GM21723 (cell line): ENCODE measurements at regions not wholly inside any gene's neighbourhood (a gene's known extent, or its start where the extent isn't known, plus 50 kb on each side); places are given as distances from the start of the nearest gene placed in this dataset.

Source experiments
- ATAC-seq: cut with Tn5 transposase; IDR thresholded peaks from one replicate; pipeline ENCODE4 v1.9.1; 2021; ENCODE audit warnings: mild to moderate bottlenecking, moderate library complexity; ENCODE audit not compliant: unreplicated experiment

DNA sequence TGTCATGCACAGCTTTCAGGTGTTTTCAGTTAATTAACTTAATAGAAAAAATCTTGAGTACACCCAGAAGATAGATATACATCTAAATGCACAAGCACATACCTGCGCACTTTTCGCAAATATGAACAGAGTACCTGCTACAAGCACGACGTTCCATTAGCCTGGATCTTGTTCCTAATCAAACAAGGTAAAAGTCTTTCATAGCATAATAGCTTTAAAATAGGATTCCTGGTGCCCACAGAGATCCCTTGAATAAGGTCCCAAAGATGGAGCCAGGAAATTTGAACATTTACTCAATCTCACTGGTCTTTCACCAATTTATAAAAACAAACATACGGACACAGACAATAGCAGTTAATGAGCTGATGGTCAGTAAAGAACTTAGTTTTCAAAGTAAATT lies 689.8 kb upstream of the CHORDC1 start:
- no peak for ATAC-seq

DNA sequence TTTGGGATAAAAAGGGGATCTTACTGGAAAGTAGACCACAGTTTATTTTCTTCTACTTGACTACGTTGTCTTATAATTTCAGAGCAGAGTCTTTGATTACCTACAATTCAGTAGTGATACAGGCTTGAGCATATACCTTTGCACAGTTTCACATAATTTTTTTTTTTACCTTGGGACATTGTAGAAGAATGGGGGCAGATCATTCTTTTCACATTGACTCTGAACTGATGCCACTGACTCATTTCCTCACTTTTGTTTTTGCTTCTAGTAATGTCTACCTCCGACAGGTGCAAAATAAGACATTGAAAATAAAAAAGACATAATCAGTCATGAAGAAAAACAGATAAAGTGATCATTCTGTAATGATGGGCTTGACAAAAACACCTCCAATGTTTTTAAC lies 688.3 kb upstream of the CHORDC1 start:
- no peak for ATAC-seq

GRCh38 chr11:90908074-90908473 lies 685.2 kb upstream of the CHORDC1 start:
- ATAC-seq = no peak

DNA sequence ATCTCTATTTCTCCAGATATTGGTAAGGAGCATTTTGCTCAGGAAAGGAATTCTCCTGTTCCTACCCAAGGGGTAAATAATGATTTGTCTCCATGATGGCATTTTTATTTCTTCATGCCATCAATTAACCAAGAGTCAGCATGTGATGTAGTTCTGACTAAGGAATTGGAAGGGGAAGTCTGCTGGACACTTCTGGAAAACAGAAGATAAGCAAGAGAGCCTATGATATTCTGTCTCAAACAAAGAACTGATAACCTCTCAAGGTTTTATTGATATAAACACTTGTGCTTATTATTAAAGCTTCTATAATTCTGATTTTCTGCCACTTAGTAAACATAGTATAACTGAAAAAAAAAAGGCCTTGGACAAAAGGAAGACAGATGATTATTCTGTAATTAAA lies 673.0 kb upstream of the CHORDC1 start:
- ATAC-seq = no peak

DNA sequence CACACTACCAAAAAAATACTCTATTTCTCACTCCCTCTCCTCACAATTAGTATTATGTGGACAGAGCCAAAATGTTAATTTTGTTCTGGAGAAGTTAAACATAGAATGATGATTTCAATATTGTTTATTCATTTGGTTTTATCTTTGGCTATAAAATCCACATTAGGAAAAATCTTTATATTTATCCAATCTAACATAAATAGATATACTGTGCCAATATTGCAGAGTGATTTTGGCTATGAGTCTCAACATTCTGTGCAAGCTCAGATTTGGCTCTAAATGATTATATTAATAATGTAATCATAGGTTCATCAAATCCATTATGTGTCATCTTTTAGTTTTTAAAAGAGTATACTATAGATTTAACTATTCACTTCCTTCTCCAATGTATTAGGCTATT lies 667.5 kb upstream of the CHORDC1 start:
- ATAC-seq = no peak

DNA sequence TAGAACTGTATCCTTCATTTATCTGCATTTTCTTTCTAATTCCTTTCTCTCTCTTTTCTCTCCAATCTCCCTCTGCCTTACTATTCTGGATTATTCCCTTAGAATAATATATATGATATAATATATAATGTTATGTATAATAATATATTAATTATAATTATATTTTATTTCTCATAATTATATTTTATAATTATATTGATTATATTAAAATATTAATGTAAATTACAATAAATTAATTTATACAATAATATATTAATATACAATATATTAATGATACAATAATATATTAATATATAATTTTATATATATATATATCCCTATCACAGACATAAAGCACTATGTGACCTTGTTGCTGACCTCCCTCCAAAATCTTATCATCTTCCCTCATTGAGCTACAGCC lies 661.3 kb upstream of the CHORDC1 start:
- no peak for ATAC-seq

DNA sequence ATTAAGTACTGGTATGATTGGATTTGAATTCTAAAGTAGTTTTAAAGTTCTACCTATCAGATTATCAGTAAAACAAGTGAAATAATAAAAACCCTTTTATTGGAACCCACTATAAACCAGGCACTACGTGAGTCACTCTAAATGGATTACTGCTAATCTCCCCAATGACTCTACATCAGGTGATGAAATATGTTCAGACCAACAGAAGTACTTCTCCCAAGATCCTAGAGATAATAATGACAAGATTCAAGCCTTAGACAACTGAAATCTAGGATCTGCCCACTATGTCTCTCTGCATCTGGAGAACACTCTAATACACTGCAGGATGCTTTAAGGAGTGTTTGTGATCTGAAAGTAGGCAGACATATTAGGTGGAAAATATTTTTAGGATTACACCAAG lies 652.1 kb upstream of the CHORDC1 start:
- no peak for ATAC-seq

DNA sequence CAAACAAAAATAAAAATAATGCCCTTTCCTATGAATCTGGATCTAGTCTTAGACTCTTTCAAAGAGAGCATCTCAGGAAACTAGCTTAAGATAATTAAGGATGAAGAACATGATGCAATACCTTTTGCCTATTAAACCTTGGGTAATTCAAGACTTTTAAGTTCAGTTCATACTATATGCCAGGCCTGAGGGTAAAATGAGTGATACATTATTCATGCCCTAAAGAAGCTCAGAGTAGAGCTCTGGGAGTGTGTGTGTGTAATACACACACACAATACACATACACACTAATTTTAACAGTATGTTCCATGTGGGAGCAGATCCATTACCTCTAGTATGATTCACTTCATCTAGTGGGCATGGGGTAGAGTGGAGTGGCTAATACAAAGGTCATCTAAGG lies 651.4 kb upstream of the CHORDC1 start:
- ATAC-seq = no peak

DNA sequence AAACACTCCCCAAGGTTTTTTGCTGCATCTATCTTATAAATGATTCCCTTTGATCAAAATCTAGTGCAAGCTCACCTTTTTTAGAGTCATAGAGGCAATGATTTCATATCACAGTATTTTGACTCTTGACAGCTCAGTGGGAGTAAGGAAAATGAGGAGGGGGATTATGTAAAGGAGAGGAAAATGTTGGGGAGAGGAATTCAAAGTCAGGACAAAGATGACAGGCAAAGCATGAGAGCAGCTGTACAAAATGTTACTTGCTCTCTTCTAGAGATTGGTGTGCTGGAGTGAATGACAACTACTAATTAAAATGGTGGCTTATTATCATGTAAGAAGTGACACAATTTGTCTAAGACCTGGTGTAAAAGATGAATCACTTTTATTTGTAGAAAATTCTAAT lies 644.6 kb upstream of the CHORDC1 start:
- ATAC-seq = no peak

- no peak for ATAC-seq
Measured at GRCh38 chr11:90856790-90857189, 633.9 kb upstream of the CHORDC1 start.

- ATAC-seq = no peak
Measured at GRCh38 chr11:90855531-90855930, 632.7 kb upstream of the CHORDC1 start.

- no peak for ATAC-seq
Measured at GRCh38 chr11:90851196-90851595, 628.3 kb upstream of the CHORDC1 start.

DNA sequence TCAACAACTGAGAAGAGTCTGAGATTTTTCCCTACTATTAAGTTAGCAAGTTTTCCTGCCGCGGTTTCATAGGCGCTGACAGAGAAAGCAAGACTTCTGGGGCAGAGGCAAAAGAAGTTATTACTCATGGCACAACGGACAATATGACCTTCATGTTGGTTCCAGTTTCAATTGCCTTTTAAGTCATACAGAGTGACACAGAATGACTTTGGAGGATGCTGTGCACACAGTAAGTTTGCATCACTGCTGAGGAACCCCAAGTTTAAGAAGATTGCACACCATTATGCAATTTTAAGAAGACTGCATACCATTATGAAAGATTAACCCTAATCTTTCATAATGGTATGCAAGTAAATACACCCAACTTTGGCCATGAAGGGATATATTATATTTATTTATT lies 626.5 kb upstream of the CHORDC1 start:
- ATAC-seq = no peak

DNA sequence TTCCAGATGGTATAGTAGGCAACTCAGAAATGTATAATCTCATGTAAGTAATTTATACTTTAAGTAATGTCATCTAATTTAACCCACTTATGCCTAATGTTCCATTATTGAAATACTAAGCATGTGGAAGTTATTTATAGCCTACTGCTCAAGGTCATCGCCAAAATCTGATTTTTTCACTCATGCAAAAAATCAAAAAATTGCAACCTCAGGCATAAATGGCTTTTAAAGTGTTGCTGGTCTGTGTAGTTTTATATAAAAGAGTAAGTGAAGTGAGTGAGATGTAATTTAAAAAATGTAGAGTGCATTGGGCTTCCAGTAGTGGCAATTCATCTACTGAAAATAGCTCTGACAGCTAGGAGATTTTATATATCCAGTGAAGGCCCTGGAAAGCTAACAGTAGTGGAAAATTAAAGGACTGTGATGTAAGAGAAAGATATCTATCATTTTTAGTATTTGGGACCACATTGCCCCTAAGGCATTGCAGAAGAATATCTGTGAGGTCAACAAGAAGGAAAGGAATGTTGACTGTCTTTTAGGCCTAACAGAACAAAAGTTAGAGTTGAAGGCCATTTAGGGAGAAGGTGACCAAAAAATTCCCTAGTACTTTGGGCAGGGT lies 624.5 kb upstream of the CHORDC1 start:
- no peak for ATAC-seq

DNA sequence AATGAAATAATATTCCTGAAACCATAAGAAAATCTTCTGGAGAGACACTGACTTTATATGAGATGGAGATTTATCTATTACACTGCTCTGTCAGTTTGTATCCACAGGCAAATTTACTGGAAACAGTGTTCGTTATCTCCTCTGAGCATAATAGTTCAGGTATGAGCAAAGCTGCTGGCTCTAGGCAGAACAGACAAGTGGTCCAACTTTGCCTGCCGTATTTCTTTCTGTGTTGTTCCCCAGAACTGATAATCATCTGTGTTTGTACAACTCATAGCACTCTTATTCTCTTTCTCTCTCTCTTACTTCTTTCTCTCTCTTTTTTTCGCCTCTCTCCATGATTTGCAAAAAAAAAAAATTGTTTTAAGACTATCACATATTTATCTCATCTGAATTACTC lies 623.8 kb upstream of the CHORDC1 start:
- no peak for ATAC-seq

GRCh38 chr11:90845799-90846198 lies 623.0 kb upstream of the CHORDC1 start:
- no peak for ATAC-seq

DNA sequence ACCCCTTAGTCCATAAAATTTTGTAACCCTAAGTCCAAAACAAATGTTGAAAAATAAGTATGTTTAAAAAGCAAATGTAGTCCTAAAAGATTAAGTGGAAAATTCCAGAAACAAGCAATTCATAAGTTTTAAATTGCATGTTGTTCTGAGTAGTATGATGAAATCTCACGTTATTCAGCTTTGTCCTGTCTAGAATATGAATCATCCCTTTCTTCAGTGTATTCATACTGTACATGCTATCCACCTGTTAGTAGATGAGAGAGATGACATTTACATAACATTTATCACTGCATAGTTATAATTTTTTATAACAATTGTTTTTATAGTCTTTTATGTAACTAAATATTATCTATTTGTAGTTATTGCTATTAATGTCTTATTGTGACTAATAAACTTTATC lies 622.3 kb upstream of the CHORDC1 start:
- no peak for ATAC-seq

DNA sequence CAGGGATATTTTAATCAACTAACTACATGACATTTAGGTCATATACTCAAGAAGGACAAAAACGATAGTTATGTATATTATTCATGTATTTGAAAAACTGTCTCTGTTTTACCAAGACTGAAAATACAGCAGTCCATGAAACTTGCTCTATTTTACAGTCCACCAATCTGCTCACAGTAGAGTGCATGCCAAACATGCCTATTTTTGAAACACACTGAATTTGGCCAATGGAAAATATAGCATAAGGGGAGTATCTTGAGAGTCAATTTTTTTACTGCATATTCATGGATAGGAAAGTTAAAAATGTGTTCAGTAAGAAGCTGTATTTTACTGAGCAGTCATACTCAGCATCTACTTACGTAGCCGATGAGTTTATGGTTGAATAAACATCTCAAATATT lies 621.2 kb upstream of the CHORDC1 start:
- no peak for ATAC-seq

- no peak for ATAC-seq
Measured at GRCh38 chr11:90842681-90843080, 619.8 kb upstream of the CHORDC1 start.

DNA sequence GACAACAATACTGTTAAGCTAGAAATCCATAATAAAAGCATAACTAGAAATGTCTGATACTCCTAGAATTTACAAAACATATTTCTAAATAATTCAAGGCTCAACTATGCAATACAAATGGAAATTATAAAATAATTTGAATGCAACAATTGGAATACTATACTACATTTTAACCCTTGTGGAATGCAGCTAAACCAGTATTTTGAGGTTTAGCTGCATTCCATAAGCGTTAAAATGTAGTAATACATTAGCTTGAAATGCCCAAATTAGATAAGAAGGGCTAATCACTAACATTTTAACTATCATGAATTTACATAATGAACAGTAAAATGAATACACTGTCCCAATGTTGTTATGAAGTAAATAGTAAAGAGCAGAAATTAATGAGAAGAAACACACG lies 617.2 kb upstream of the CHORDC1 start:
- no peak for ATAC-seq

- no peak for ATAC-seq
Measured at GRCh38 chr11:90836031-90836430, 613.2 kb upstream of the CHORDC1 start.

DNA sequence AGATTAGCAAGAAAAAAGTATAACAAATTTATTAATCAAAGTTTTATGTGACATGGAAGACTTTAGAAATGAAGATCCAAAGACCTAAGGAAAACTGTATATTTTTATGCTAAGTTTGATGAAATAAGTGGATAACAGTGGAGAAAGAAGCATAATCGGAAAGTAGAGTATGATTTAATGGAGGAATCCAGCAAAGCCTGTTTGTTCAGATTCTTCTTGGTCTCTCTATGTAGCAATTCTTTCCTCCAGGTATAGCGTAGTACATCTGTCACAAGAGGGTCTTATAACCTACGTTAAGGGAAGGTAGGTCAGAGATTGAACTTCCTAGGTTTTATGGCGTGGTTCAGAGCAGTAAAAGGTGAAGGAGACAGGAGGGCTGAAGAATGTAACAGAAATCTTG lies 600.6 kb upstream of the CHORDC1 start:
- ATAC-seq = no peak

GRCh38 chr11:90822996-90823395 lies 600.1 kb upstream of the CHORDC1 start:
- ATAC-seq = no peak
